Lower leg skin (tissue), 4 donors: ENCODE measurements at regions not wholly inside any gene's neighbourhood (a gene's known extent, or its start where the extent isn't known, plus 50 kb on each side); places are given as distances from the start of the nearest gene placed in this dataset.
A peak's percentile ranks its signal among the peaks of the same experiment; 100 is the strongest.

Experiments used
- DNase-seq, 2 donors: peaks; one replicate each; pipeline ENCODE4 v3.0.0-alpha.2; 2019; ENCODE audit warnings: low spot score in 2 of 2
- H3K4me3 ChIP-seq: fragments of 200-600 bp; sonication (generic); 2 replicates; pipeline ENCODE4 v1.5.1; 2017; ENCODE audit warnings: mild to moderate bottlenecking, low read depth; ENCODE audit not compliant: poor library complexity, severe bottlenecking
- POLR2A ChIP-seq, 2 donors: fragments of 450-650 bp; IDR thresholded peaks; one replicate each; pipeline ENCODE4 v1.6.1; 2016 to 2017; ENCODE audit warnings: antibody characterized with exemption in 2 of 2, mild to moderate bottlenecking in 1 of 2, moderate library complexity in 1 of 2
- WGBS, 2 donors: methylation state at CpG; one replicate each; pipeline ENCODE4 v1.1.5; 2018; 5-methylcytosine and 5-hydroxymethylcytosine counted together
- intact Hi-C: fragments of 100-400 bp; cut with DNase I; formaldehyde crosslinking; loops from one replicate; pipeline ENCODE4 v1.15.0; 2023; ENCODE audit warnings: low total_unique reads
- TF ChIP-seq, protein P1 (sequence below), 3 donors: fragments of 450-650 bp; IDR thresholded peaks; one replicate each; pipeline ENCODE4 v1.5.1; 2016; ENCODE audit warnings: antibody characterized with exemption in 3 of 3, mild to moderate bottlenecking in 3 of 3, moderate library complexity in 2 of 3

DNA sequence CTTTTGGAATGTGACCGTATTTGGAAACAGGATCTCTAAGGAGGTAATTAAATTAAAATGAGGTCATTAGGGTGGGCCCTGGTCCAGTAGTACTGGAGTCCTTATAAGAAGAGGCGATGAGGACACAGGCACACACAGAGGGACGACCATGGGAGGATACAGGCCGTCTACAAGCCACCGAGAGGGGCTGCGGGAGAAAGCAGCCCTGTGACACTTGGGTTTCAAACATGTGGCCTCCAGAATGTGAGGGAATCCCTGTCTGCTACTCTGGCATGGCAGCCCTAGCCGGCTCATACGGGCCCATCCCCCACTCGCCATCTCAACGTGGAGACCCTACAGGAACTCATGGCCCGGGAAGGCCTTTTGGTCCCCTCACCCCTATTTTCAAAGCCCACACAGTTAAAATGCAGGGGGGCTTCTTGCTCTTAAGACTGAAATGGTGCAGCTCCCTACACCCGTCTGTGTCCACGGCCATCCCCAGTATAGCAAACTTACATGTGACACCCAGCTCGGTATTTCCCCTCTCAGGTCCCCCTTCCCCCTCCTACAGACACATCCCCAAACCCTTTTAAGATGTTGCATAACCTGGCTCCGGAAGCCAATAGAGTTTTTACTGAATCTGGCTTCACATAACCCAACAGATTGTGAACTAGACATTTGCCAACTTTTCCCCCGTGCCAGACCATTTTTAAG is 124.1 kb upstream of the TBL1X start:
- H3K4me3 ChIP-seq = no peak overlapping the region
- peak; percentile 23 to 87 for DNase-seq
- whole genome bisulfite sequencing, 2 donors = 23 to 25% methylated on average over 14 to 16 of the region's 16 CpGs
- intact Hi-C loops = no loop called here
- TF ChIP-seq POLR2A (IDR thresholded peaks at IDR 0.05) = no peak
- TF ChIP-seq, protein P1, sequence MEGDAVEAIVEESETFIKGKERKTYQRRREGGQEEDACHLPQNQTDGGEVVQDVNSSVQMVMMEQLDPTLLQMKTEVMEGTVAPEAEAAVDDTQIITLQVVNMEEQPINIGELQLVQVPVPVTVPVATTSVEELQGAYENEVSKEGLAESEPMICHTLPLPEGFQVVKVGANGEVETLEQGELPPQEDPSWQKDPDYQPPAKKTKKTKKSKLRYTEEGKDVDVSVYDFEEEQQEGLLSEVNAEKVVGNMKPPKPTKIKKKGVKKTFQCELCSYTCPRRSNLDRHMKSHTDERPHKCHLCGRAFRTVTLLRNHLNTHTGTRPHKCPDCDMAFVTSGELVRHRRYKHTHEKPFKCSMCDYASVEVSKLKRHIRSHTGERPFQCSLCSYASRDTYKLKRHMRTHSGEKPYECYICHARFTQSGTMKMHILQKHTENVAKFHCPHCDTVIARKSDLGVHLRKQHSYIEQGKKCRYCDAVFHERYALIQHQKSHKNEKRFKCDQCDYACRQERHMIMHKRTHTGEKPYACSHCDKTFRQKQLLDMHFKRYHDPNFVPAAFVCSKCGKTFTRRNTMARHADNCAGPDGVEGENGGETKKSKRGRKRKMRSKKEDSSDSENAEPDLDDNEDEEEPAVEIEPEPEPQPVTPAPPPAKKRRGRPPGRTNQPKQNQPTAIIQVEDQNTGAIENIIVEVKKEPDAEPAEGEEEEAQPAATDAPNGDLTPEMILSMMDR (IDR thresholded peaks at IDR 0.05) = no peak

DNA sequence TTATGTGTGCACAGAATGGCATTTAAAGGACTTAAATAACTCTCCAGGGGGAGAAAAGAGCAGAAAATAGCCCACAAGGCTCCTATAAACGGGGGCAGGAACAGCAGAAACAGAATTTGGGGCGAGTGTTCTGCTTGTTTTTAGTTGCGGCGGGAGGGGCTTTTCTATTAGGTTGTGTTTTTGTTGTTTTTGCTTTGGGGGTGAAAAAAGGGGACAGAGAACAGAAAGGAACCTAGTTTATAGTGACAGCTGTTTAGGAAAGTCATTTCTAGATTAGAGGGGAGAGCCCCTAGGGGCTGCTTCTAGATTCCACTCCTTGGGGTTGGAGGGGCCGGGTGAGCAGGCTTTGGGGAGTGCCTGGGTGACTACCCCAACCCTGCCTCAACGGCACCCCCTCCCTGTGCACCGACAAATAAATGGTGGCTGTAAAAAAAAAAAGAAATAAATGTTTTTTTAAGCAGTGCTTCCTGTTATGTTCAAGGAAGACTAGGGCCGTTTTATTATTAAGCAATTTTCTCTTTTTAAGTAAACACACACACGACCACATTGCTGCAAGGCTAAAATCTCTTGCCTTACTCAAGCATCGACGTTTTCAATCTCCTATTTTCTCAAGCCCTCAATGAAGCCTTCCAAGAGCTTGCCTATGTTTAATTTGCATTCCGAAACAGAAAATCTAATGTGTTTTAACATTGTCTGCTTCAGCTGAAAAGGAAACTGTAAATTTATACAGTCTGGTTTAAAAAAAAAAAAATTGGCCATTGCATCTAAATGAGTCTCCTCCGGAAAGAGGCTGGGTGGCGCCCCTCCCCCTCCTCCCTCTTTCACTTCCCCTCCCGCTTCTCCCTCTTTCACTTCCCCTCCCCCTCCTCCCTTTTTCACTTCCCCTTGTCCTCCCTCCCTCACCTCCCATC is 123.3 kb upstream of the TBL1X start:
- peak; percentile 34 to 90 for DNase-seq

DNA sequence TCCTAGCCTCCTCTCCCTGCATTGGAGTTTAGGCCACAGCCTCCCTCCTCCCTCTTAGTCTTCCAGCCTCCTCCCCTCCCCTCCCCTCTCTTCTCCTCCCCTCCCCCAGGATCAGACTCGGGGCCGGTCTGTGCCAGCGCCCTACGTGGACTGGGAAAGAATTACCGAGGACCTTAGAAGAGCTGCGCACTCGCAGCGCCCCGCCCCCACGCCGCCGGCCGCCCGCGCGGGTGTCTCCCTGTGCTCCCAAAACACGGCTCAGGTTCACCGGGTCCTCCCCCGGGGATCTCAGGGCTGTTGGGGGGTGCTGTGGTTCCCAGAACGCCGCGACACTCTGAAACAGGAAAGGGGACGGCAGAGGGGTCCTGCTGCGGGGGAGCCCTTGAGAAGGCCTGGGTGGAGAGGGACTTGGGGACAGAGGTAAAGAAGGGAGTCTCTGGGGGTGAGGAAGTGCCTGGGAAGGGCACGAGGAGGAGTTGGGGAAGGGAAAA is 122.3 kb upstream of the TBL1X start:
- TF ChIP-seq, protein P1 (IDR thresholded peaks at IDR 0.05) = no peak
- no peak for TF ChIP-seq POLR2A (IDR thresholded peaks at IDR 0.05)
- 3% methylated on average over 11 to 23 of the region's 25 CpGs for WGBS, 2 donors
- no peak overlapping the region for H3K4me3 ChIP-seq
- intact Hi-C loops = no loop called here
- peak; percentile 70 to 93 for DNase-seq

More for the DNA sequence above, 123.3 kb upstream of the TBL1X start:
- no peak overlapping the region for H3K4me3 ChIP-seq
- WGBS, 2 donors = 10 to 17% methylated on average over 15 of the region's 15 CpGs
- TF ChIP-seq, protein P1 (IDR thresholded peaks at IDR 0.05) = no peak
- TF ChIP-seq POLR2A (IDR thresholded peaks at IDR 0.05) = no peak
- intact Hi-C loops = no loop called here

DNA sequence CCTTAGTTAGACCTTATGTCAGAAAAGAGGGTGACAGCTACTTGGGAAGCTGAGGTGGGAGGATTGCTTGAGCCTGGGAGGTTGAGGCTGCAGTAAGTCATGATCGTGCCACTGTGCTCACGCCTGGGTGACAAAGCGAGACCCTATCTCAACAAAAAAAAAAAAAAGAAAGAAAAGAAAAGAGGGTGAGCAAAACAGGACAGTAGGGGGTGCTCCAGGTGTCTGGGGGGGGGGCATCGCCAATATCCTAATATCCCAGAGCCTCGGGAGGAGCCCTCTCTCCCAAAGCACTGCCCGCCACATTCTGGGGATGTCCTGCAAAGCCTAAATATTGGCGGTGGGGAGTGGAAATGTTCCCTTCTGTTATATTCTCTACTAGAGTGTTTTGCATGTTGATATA is 120.9 kb upstream of the TBL1X start:
- 78 to 79% methylated on average over 7 of the region's 7 CpGs for WGBS, 2 donors
- no peak for DNase-seq
- intact Hi-C loops = no loop called here
- no peak for TF ChIP-seq POLR2A (IDR thresholded peaks at IDR 0.05)
- TF ChIP-seq, protein P1 (IDR thresholded peaks at IDR 0.05) = no peak
- H3K4me3 ChIP-seq = no peak overlapping the region

DNA sequence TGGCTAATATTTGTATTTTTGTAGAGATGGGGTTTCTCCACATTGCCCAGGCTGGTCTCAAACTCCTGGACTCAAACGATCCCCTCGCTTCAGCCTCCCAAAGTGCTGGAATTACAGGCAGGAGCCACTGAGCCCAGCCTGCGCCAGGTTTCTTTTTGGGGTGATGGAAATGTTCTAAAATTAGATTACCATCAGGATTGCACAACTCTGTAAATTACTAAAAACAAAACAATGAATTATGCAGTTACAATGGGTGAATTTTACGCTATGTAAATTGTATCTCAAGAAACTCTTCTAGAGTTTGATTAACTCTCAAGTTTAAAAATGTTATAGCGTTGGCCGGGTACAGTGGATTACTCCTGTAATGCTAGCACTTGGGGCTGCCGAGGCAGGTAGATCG is 118.9 kb upstream of the TBL1X start:
- WGBS, 2 donors = 62 to 87% methylated on average over 8 of the region's 8 CpGs
- intact Hi-C loops = no loop called here

More for the DNA sequence above, 118.9 kb upstream of the TBL1X start:
- no peak for DNase-seq
- TF ChIP-seq, protein P1 (IDR thresholded peaks at IDR 0.05) = no peak
- no peak for TF ChIP-seq POLR2A (IDR thresholded peaks at IDR 0.05)
- H3K4me3 ChIP-seq = no peak overlapping the region
